ENCODE measurements at regions not wholly inside any gene's neighbourhood (a gene's known extent, or its start where the extent isn't known, plus 50 kb on each side); places are given as distances from the start of the nearest gene placed in this dataset.

GRCh38 chr4:11028334-11028733 is 343.8 kb upstream of the CLNK start:
- Histone ChIP-seq H3K27ac (no peak overlapping the region), H3K36me3 (no peaks in the 10 kb centered on the region), H3K4me3 (no peak overlapping the region), H3K9me3 (peaks cover 0 to 12% (median 2%) of the 10 kb centered on the region in 8 donors), H3K4me1 (no peaks in the 10 kb centered on the region), H3K27me3 (replicated peaks in 1 of 7) (no peaks in the 10 kb centered on the region)
- intact Hi-C loops (cut with DNase I; ENCODE audit: low total_unique reads) = no loop called here
- WGBS, 5 donors = 62 to 77% (median 69%) methylated on average over 3 of the region's 3 CpGs
- DNase-seq = no peak
- TF ChIP-seq POLR2AphosphoS5 (IDR thresholded peaks at IDR 0.05) (no peak), CTCF (IDR thresholded peaks at IDR 0.05 in 8 of 11, conservative IDR thresholded peaks at IDR 0.05 in 3 of 11) (no peak), POLR2A (IDR thresholded peaks at IDR 0.05) (no peak)

GRCh38 chr4:11021333-11021732 is 336.8 kb upstream of the CLNK start:
- TF ChIP-seq POLR2A (IDR thresholded peaks at IDR 0.05) (no peak), CTCF (IDR thresholded peaks at IDR 0.05 in 8 of 11, conservative IDR thresholded peaks at IDR 0.05 in 3 of 11) (no peak), POLR2AphosphoS5 (IDR thresholded peaks at IDR 0.05) (no peak)
- Histone ChIP-seq H3K27me3 (replicated peaks in 1 of 7) (no peaks in the 10 kb centered on the region), H3K27ac (no peak overlapping the region), H3K36me3 (no peaks in the 10 kb centered on the region), H3K4me1 (no peaks in the 10 kb centered on the region), H3K9me3 (no peaks in the 10 kb centered on the region), H3K4me3 (no peak overlapping the region)
- WGBS, 5 donors = 62 to 71% (median 65%) methylated on average over 3 of the region's 3 CpGs
- intact Hi-C loops (cut with DNase I; ENCODE audit: low total_unique reads) = no loop called here
- no peak for DNase-seq

- DNase-seq = no peak
Observed at GRCh38 chr4:11019451-11020240, 335.1 kb upstream of the CLNK start.

GRCh38 chr4:11014199-11014598 is 329.6 kb upstream of the CLNK start:
- no peak overlapping the region for H3K4me3 ChIP-seq
- no peaks in the 10 kb centered on the region for H3K27me3 ChIP-seq (replicated peaks in 1 of 7)
- no peak for DNase-seq
- no peaks in the 10 kb centered on the region for H3K4me1 ChIP-seq
- H3K27ac ChIP-seq = no peak overlapping the region
- intact Hi-C loops (cut with DNase I; ENCODE audit: low total_unique reads) = no loop called here
- TF ChIP-seq POLR2A (IDR thresholded peaks at IDR 0.05) (no peak), POLR2AphosphoS5 (IDR thresholded peaks at IDR 0.05) (no peak), CTCF (IDR thresholded peaks at IDR 0.05 in 8 of 11, conservative IDR thresholded peaks at IDR 0.05 in 3 of 11) (no peak)
- H3K36me3 ChIP-seq = no peaks in the 10 kb centered on the region
- no peaks in the 10 kb centered on the region for H3K9me3 ChIP-seq

More at GRCh38 chr4:11019451-11020240, 335.1 kb upstream of the CLNK start:
- intact Hi-C loops (cut with DNase I; ENCODE audit: low total_unique reads) = no loop called here
- Histone ChIP-seq H3K9me3 (no peaks in the 10 kb centered on the region), H3K36me3 (no peaks in the 10 kb centered on the region), H3K27ac (no peak overlapping the region), H3K4me1 (no peaks in the 10 kb centered on the region), H3K27me3 (replicated peaks in 1 of 7) (no peaks in the 10 kb centered on the region), H3K4me3 (no peak overlapping the region)
- TF ChIP-seq POLR2A (IDR thresholded peaks at IDR 0.05) = no peak
- WGBS, 5 donors = 70 to 79% (median 73%) methylated on average over 8 of the region's 8 CpGs
